Myocyte (in vitro differentiated cells): ENCODE measurements at regions not wholly inside any gene's neighbourhood (a gene's known extent, or its start where the extent isn't known, plus 50 kb on each side); places are given as distances from the start of the nearest gene placed in this dataset.
"Not testable (repeated sequence)": the region's sequence is repeated elsewhere in the genome, so short reads cannot be mapped to it uniquely, and the experiment has no call there.

Experiments used
- DNase-seq: peaks from one replicate; pipeline ENCODE4 v3.0.0-alpha.2; 2012; ENCODE audit warnings: low read depth

DNA sequence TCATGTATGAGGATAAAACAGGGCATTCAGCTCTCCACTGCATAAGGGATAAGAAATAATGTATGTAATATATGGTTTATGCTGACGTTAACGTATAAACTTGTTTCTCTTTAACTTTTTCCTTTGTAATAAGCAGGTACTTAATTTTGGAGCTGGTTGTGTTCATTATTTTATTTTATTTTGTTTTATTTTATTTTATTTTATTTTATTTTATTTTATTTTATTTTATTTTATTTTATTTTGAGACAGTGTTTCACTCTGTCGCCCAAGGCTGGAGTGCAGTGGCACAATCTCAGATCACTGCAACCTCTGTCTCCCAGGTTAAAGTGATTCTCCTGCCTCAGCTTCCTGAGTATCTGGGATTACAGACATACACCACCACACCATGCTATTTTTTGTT is 1932.6 kb upstream of the TENM3 start:
- DNase-seq = no peak

DNA sequence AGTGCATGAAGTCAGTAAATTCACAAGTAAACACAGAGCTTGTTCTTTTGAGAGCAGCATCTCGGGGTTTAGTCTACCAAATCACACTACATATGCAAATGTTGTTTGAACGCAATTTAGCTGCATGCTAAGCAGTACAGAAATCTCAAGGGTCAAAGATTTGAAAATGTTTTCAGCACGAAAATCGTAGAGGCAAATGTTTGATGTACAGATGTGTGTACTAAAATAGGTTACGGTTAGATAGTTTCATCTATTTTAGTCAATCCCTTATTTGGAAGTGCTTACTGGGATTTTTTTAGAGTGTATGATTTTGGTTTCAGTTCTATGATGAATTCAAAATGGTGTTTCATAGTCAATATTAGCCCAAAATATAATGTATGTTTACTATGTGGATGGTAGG is 1928.2 kb upstream of the TENM3 start:
- DNase-seq = no peak

DNA sequence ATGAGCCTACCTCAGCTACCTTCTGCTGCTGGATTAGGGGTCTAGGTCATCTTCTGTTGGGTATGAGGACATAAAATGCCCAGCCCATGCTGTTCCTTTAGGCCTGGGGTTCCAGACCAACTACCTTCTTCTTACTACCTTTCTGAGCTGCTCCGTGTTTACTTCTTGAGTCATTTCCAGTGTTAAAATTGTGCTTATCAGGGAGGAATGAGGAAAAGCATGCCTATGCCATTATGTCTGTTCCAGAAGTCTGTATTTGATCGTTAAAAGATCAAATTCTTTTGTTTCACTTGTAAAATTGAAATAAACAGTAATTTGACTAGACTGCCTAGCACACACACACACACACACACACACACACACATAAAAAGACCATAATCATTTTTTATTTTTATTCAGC is 1912.7 kb upstream of the TENM3 start:
- no peak for DNase-seq

DNA sequence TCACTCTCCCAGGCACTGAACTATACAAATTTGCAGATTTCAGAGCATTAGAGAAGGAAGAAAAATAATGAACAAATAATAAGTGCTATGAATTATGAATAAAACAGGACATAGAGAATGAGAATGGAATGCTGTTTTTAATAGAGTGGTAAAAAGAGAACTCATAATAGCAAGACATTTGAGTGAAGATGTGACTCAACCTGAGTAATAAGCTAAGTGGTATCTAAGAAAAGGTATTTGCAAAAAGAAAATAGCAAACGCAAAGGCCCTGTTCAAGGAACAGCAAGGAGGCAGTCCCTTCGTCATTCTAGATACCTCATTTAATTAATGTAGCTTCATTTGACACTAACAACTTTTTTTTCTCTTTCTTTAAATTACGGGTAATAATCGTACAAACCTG is 1910.0 kb upstream of the TENM3 start:
- DNase-seq = no peak

DNA sequence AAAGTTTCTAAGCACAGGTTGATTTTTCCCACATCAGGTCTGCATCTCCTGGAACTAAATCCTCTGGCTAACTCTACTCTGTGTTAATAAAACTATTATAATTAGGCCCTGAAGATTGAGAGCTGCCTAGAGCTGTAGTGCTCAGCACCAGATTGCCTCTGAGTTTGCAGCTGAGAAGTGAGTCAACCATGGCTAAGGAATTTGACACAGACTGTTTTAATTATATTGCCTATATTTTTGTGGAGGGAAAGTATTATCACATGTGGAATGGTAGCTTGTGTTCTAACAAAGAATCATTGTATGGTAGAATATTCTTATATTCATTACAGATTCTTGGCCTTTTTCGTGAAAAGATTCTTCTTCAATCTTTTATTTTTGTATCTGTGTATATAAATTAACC is 1907.6 kb upstream of the TENM3 start:
- no peak for DNase-seq

DNA sequence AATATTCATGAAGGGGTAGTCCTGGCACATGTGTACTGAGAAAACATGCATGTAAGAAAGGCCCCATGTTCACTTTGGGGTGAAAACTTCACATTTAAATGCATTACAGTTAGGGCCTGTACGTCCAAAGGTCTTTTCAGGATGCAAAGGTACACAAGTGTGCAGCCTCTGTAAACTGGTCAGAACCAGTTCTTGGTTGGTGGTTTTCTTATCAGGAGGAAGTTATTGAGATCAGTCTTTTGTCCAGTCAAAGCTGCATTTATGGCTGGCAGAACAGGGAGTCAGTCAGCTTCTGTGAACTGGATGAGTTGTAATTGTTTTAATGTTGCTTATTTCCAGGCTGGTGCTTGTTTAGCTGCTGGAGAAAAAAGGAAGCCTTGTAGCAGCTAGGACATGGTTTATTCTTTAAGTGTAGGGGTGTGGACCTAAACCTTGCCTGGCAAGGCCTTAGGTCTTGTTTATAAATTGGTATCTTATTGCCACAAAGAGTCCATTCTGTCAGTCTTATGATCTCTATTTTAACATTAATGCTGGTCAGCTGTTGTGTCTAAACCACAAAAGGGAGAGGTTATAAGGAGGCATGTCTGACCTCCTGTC is 1906.6 kb upstream of the TENM3 start:
- DNase-seq = no peak

DNA sequence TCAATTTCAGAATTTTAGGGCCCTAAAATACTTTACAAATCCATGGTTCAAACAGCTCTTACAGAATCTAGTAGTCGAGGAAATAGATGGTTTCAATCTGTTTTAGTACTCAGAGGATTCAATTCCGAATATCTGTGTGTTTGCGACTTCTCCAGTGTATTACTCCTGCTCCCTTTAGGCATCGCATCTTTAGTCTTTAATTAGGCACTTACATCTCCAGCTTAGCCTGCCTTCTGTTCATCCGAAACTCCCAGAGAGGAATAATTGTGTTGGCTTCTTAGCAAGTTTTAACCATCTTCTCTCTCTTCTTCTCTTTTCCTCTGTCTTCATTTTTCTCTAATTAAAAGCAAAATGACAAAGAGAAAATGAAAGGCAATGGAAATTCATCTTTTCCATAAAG is 1901.3 kb upstream of the TENM3 start:
- no peak for DNase-seq

DNA sequence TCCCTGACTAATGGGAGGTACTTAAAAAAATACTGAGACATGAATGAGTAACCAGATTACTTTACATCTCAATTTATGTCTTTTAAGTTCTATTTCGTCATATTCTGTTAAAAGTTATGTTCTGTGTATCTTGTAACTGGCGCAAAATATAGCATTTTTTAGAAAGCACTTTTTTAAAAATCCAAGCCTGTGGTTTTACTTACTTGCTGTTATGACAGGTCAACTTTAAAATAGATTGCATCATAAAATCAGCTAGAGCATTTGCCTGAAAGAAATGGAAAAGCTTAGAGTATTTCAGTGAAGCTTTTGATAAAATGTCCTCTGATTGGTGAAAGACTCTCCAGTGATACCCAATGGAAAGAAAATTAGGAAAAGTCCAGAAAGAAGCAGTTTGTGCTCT is 1892.3 kb upstream of the TENM3 start:
- DNase-seq = no peak

DNA sequence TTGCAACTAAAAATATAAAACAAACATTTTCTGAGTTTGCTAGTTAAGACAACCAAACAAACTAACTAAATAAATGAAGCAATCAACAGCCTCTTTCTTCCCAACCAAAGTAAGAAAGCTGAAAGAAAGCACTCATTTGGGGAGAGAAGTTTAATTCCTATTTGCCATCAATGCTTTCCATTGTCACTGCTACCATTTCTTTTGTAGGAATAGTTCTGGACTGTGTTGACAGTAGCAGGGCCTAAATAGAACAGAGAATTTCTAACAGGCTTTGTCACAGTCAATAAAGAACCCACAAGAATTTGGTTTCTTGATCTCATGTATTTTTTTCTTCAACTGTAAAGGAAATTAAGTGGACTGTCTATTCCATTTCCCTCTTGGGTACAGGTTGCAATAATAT is 1886.4 kb upstream of the TENM3 start:
- DNase-seq = no peak

DNA sequence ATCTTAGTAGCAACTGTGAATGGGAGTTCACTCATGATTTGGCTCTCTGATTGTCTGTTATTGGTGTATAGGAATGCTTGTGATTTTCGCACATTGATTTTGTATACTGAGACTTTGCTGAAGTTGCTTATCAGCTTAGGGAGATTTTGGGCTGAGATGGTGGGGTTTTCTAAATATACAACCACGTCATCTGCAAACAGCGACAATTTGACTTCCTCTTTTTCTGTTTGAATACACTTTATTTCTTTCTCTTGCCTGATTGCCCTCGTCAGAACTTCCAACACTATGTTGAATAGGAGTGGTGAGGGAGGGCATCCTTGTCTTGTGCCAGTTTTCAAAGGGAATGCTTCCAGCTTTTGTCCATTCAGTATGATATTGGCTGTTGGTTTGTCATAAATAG is 1883.1 kb upstream of the TENM3 start:
- DNase-seq = not testable (repeated sequence)

DNA sequence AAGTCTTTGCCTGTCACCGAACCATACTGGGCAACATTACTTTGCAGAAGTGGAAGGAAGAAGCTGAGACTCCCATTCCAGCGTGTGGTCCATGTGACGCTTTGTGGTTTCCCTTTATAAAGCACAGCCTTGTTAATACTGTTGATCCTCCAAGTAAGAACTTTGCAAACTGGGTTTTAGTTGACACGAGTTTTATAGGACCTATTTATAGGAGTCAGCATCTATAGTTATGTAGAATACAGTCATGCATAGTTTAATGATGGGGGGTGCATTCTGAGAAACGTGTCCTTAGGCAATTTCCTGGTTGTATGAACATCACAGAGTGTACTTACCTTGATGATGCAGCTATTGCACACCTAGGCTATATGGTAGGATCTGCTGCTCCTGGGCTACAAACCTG is 1879.4 kb upstream of the TENM3 start:
- no peak for DNase-seq

DNA sequence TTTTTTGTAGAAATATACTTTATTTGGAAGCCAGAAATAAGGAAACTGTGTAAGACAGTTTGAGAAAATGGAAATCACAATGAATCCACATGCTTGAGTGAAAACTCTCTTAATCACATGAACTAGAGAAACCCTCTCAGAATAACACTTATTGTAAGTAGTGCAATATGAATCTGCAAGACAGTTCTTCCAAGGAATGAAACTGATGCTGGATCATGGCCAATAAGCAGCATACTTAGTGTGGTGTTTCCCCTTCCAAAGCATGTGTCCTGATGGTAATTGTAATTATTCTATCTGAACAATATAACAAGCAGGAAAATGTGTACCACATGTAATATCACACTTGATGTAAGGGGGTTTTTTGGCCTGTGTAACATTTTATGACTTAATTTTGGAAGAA is 1870.5 kb upstream of the TENM3 start:
- DNase-seq = no peak

DNA sequence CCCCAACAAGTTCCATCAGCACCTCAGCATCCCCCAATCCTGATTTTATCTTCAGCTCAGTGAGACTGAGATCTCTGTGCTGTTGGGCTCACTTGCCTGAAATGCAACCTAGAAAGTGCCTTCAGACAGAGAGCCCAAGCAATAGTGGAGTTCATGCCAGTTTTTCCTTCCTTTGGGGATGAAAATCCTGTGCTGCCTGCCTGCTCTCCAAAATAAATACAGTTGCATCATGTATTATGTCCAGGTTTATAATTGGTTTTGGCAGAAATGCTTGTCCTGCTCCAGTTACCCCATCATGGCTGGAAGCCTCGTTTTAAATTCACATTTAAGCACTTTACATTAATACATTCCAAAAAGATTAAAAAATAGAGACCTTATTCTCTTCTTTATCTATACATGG is 1865.5 kb upstream of the TENM3 start:
- no peak for DNase-seq

DNA sequence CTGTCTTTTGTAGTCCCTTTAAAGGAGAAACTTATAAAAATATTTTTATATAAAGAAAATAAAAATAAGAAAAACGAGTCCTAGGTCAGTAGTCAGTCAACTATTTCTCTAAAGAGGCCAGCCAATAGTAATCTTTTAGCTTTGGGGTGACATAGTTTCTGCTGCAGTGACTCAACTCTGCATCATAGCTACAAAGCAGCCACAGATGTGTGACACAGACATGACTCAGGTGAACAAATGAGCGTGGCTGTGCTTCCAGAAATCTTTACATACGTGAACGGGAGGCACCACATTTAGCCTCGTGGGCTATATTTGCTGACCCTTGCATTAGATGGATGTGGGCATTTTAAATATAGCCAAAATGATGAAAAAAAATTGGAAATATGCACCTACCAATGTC is 1862.5 kb upstream of the TENM3 start:
- no peak for DNase-seq

DNA sequence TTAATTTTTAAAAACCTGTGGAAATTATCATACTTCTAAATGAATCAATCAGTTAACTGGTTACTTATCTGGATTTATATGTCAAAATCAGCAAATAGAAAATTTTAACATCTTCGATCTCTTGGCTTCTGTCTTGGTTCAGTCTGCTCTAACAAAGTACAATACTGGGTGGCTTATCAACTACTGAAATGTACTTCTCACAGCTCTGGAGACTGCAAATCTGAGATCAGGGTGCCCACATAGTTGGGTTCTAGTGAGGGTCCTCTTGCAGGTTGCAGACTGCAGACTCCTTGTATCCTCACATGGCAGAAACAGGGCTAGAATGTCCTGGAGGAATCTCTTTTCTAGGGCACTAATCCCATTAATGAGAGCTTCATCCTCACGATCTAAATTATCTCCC is 1851.6 kb upstream of the TENM3 start:
- DNase-seq = no peak

DNA sequence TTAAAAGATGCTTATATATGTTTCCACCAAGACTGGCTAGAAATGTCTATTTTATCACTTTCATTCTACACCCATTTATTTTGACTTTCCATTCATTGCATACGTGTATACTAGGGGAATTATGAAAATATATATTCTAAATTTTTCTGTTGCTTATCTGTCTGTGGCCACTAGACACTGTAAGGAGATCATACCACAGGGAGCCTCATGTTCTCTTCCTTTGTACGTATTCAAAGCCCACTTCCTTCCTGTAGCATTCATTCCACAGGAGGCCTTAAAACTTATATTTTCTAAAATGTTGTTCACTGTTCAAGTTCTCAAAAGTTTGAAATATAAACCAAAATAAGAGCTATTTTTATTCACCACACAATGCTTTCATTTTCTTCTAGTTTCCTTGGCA is 1848.9 kb upstream of the TENM3 start:
- DNase-seq = no peak

DNA sequence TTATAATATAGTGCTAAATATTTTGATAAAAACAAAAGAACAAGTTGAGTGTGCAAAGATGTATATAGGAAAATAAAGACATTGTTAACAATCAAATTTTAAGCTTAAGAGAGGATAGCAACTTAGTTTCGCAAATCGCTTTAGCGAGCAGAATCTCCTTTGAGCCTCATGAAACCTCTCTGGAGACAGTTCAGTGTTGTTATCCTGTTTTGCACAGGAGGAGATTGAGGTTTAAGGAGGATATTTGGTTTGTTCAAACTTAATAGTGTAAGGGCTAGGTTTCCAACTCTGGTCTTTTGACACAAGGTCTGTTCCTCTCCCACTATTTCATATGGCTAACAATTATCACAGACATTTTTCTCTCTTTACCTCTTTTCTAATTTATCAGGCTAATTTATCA is 1848.5 kb upstream of the TENM3 start:
- no peak for DNase-seq

DNA sequence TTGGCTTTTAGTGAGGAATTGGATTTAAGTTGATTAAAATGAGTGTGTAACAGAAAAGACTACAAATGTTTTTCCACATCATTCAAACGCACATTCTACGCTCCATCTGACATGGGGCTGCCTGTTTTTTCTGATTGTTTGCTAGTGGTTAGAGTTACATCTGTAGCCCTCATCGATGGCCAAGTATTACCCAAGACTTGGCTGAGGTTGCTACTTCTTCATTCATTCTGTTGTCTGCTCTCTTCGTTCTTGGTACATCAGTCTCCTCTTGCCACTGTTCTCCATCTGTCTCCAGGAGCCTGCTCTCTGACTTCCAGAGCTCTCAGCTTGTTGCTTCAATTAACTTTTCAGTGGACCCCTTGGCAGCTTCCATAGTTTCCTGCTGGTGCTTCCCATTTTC is 1844.6 kb upstream of the TENM3 start:
- DNase-seq = no peak

DNA sequence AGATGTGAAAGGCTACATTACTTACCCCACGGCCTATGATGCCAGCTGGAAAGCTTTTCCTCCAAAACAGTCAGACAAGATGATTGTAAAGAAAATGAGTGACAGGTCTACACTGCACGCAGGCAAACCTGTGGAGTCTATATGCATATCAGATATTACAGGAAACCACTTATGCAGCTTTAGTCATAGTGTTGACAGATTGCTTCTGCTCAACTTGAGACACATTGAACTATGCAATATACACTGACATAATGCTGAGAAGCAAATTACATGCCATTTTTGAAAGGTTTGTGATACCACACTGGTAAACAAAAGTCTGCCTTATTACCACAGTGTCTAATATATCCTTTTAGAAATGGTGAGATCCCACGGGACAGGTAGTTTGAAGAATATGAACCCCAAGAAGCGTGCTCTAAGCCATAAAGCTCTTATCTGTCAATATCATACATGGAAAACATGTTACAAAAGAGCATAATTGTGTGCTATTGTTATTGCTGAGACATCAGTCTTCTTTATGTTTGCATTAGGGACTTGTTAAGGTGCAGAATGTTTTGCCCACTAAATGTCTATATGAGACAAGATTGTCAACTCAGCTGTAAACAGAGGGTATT is 1835.8 kb upstream of the TENM3 start:
- no peak for DNase-seq

DNA sequence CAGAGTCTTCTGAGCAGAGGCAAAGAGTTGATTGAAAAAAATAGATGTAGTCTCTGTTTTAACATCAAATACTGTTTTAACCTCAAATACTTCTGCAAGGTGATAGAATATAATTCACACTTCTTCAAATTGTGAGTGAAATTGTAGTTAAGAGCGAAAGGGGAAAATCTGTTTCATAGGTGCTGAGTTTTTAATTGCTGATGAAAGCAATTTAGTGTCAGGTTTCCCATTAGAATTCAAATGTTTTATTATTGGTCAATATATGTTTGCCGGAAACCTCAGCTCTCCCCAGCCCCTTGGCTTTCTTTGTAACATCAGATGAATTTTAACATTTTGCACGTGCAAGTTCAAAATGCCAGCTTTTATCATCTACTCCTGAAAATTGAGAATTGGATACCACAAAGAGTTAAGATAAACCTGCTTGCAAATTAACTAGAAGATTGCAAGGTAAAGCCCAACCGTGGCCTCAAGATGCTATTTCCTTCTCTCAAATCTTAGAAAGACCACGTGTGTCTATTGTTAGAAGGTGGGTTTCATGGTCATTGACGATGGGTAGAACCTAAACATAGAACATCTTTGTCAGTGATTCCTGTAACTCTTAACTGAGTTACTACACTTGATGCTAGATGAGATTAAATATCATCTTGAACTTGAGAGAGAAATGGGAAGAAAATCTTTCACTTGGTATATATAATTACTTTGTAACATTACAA is 1824.2 kb upstream of the TENM3 start:
- no peak for DNase-seq

DNA sequence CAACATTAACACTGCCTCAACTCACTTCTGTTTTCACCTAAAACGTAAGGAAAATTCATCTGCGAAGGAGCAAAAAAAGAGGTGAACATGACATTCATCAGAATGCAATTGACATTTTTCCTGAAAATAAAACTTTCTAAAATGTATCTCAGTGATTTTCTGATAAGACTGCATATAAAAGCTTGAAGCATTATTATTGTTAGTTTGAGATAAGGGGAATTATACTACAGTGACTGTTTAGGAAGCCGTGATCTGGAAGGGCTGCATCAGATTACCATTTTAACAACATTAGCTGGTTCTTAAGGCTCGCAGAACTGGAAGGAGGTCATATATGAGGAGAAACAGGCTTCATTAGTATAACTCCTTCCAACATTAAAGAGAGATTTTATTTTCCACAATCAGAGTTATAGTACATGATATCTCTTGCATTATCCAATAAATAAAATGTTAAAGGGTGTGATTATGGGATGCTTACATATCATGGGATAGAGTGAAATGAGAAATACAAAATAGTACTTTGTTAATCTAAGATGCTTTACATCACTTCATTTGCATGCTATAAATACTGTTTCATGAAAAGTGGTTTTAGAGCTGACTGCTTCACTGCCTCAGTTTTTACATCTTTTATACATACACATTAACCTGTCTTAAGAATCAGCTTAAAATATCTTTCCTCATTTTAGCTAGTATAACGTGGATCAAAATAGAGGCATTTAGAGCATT is 1820.1 kb upstream of the TENM3 start:
- no peak for DNase-seq

DNA sequence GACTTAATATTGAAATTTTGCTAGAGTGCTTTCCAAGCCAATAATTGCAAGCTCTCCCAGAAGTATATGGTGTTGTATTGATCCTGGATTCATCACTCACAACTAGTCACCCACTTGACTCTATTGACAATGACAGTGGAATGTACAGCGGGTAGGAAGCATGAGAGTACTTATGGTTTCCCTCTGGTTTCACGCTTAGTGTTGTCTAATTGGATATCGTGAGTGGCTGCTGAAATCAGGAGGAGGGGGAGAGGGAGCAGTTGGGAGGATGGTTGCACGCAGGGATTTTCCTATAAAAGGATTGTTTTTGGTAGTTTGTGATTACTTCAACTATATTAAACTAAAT is 1819.5 kb upstream of the TENM3 start:
- no peak for DNase-seq

DNA sequence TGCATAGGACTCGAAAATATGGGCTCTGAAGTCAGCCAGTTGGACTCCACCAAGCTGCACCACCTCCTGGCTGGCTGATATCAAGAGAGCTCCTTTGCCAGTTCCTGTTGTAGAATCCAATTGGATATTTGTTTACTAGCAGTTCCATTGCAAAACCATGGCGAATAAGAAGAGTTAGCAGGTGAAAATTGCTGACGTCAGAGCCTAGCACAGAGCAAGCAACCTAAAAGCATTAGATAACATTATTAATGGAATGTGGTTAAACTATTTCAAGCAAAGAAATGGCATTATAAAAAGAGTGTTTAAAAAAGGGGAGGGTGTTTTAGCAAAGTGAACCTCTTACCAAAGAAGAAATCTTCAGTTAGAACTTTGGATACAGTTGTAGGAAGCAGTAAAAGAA is 1816.3 kb upstream of the TENM3 start:
- no peak for DNase-seq
